K562 (cell line): ENCODE measurements at regions not wholly inside any gene's neighbourhood (a gene's known extent, or its start where the extent isn't known, plus 50 kb on each side); places are given as distances from the start of the nearest gene placed in this dataset.

Source experiments
- DPF2 ChIP-seq: fragments of 450-650 bp; IDR thresholded peaks from 2 replicates; pipeline ENCODE4 v1.6.1; 2016
- MLX ChIP-seq, 2 experiments: fragments of 450-650 bp in 1 of 2; sonication (generic) in 1 of 2; formaldehyde crosslinking; conservative IDR thresholded peaks; 2 replicates each; pipeline versions ENCODE4 v1.4.0 to v1.8.1; 2020 to 2022; ENCODE audit warnings: mild to moderate bottlenecking in 1 of 2, missing genetic modification reagents in 1 of 2
- REST ChIP-seq, 2 experiments: fragments of 450-650 bp; formaldehyde crosslinking in 1 of 2; IDR thresholded peaks; 2 replicates each; pipeline versions ENCODE4 v1.4.0 to v1.6.1; 2014 to 2020; ENCODE audit warnings: mild to moderate bottlenecking in 2 of 2, borderline replicate concordance in 1 of 2, low read depth in 1 of 2
- YY1 ChIP-seq, 3 experiments: IDR thresholded peaks; 2 replicates each; pipeline ENCODE4 v1.6.1; 2011; ENCODE audit warnings: low read length in 2 of 3, mild to moderate bottlenecking in 2 of 3, moderate library complexity in 2 of 3, borderline replicate concordance in 1 of 3, control low read depth in 1 of 3, low read depth in 1 of 3; ENCODE audit not compliant: insufficient read depth in 3 of 3, insufficient replicate concordance in 2 of 3, control insufficient read depth in 1 of 3, insufficient read length in 1 of 3; ENCODE audit errors: extremely low read depth in 1 of 3

- TF ChIP-seq MLX (CRISPR knock-in tag; conservative IDR thresholded peaks at IDR 0.05) (no peak), DPF2 (no peak), YY1 (IDR thresholded peaks at IDR 0.05; ENCODE audit: borderline replicate concordance in 1 of 3, control insufficient read depth in 1 of 3, extremely low read depth in 1 of 3, insufficient read depth in 3 of 3, insufficient read length in 1 of 3, insufficient replicate concordance in 2 of 3, low read depth in 1 of 3, low read length in 2 of 3) (no peak), REST (IDR thresholded peaks at IDR 0.05; ENCODE audit: borderline replicate concordance) (no peak), REST (CRISPR knock-in tag; IDR thresholded peaks at IDR 0.05; ENCODE audit: low read depth) (no peak)
These were observed 730.5 kb downstream of the ZWINT start for GRCh38 chr10:55630491-55631056.
